HG02763 (cell line): ENCODE measurements at regions not wholly inside any gene's neighbourhood (a gene's known extent, or its start where the extent isn't known, plus 50 kb on each side); places are given as distances from the start of the nearest gene placed in this dataset.

Experiments used
- ATAC-seq: cut with Tn5 transposase; IDR thresholded peaks from one replicate; pipeline ENCODE4 v1.9.1; 2021; ENCODE audit warnings: mild to moderate bottlenecking, moderate library complexity; ENCODE audit not compliant: unreplicated experiment

GRCh38 chr6:140070846-140071473 lies 696.5 kb upstream of the CITED2 start:
- no peak for ATAC-seq

- ATAC-seq: no peak
These were observed 695.1 kb upstream of the CITED2 start for GRCh38 chr6:140069576-140069975.

- ATAC-seq: no peak
These were observed 694.4 kb upstream of the CITED2 start for GRCh38 chr6:140068801-140069200.

GRCh38 chr6:140064366-140064765 lies 689.9 kb upstream of the CITED2 start:
- no peak for ATAC-seq

- no peak for ATAC-seq
These were observed 688.6 kb upstream of the CITED2 start for GRCh38 chr6:140063021-140063399.

- no peak for ATAC-seq
These were observed 687.9 kb upstream of the CITED2 start for GRCh38 chr6:140062043-140063020.

GRCh38 chr6:140061110-140062042 lies 686.9 kb upstream of the CITED2 start:
- no peak for ATAC-seq

GRCh38 chr6:140059947-140060346 lies 685.5 kb upstream of the CITED2 start:
- ATAC-seq: no peak

- ATAC-seq: no peak
These were observed 684.4 kb upstream of the CITED2 start for GRCh38 chr6:140058863-140059262.

GRCh38 chr6:140052736-140053729 lies 678.6 kb upstream of the CITED2 start:
- ATAC-seq: no peak

- ATAC-seq: no peak
These were observed 677.4 kb upstream of the CITED2 start for GRCh38 chr6:140051521-140052512.

GRCh38 chr6:140050101-140050995 lies 675.9 kb upstream of the CITED2 start:
- ATAC-seq: no peak

- no peak for ATAC-seq
These were observed 674.8 kb upstream of the CITED2 start for GRCh38 chr6:140049251-140049650.

- ATAC-seq: no peak
These were observed 673.8 kb upstream of the CITED2 start for GRCh38 chr6:140048202-140048790.

GRCh38 chr6:140047321-140047720 lies 672.9 kb upstream of the CITED2 start:
- no peak for ATAC-seq

GRCh38 chr6:140046016-140046632 lies 671.7 kb upstream of the CITED2 start:
- no peak for ATAC-seq

- no peak for ATAC-seq
These were observed 670.7 kb upstream of the CITED2 start for GRCh38 chr6:140045116-140045515.
